Gastroesophageal sphincter (tissue), 3 donors: ENCODE measurements at regions not wholly inside any gene's neighbourhood (a gene's known extent, or its start where the extent isn't known, plus 50 kb on each side); places are given as distances from the start of the nearest gene placed in this dataset.

ENCODE experiments used
- CTCF ChIP-seq, 4 experiments: fragments of 200-600 bp in 2 of 4; fragments of 450-650 bp in 2 of 4; sonication (generic) in 1 of 4; IDR thresholded peaks; one replicate each; pipeline ENCODE4 v1.5.1; 2017 to 2019; ENCODE audit warnings: antibody characterized with exemption in 4 of 4, mild to moderate bottlenecking in 2 of 4, moderate library complexity in 2 of 4
- POLR2A ChIP-seq, 2 donors: fragments of 450-650 bp; IDR thresholded peaks; one replicate each; pipeline ENCODE4 v1.6.1; 2017; ENCODE audit warnings: antibody characterized with exemption in 2 of 2, mild to moderate bottlenecking in 2 of 2, moderate library complexity in 1 of 2

- TF ChIP-seq CTCF (IDR thresholded peaks at IDR 0.05) (no peak), POLR2A (IDR thresholded peaks at IDR 0.05) (no peak)
Measured at GRCh38 chr12:66823857-66824570, 145.1 kb upstream of the GRIP1 start.
